Inflammatory macrophage treated with lipopolysaccharide for 1 hour (primary cell): ENCODE measurements at regions not wholly inside any gene's neighbourhood (a gene's known extent, or its start where the extent isn't known, plus 50 kb on each side); places are given as distances from the start of the nearest gene placed in this dataset.
"Not testable (repeated sequence)": the region's sequence is repeated elsewhere in the genome, so short reads cannot be mapped to it uniquely, and the experiment has no call there.

Experiments
- DNase-seq, 2 donors: peaks; one replicate each; pipeline ENCODE4 v3.0.0-alpha.2; 2020 to 2022

- DNase-seq: no peak
Measured at GRCh38 chrX:109782994-109783700, 50.1 kb upstream of the ACSL4 start.

- no peak for DNase-seq
Measured at GRCh38 chrX:109783701-109784079, 50.6 kb upstream of the ACSL4 start.

GRCh38 chrX:109785053-109785452 is 52.0 kb upstream of the ACSL4 start:
- DNase-seq: no peak

- not testable (repeated sequence) for DNase-seq
Measured at GRCh38 chrX:109790511-109790910, 57.5 kb upstream of the ACSL4 start.

- no peak for DNase-seq
Measured at GRCh38 chrX:109793191-109793590, 60.1 kb upstream of the ACSL4 start.

GRCh38 chrX:109795682-109796081 is 62.6 kb upstream of the ACSL4 start:
- DNase-seq: no peak

GRCh38 chrX:109797311-109797975 is 64.4 kb upstream of the ACSL4 start:
- DNase-seq: no peak

- DNase-seq: no peak
Measured at GRCh38 chrX:109812236-109812635, 79.2 kb upstream of the ACSL4 start.

- no peak for DNase-seq
Measured at GRCh38 chrX:109813236-109813635, 80.2 kb upstream of the ACSL4 start.

GRCh38 chrX:109818976-109819375 is 85.9 kb upstream of the ACSL4 start:
- DNase-seq: no peak

- no peak for DNase-seq
Measured at GRCh38 chrX:109822861-109823260, 89.8 kb upstream of the ACSL4 start.

GRCh38 chrX:109826954-109827708 is 94.1 kb upstream of the ACSL4 start:
- DNase-seq: no peak

- DNase-seq: no peak
Measured at GRCh38 chrX:109827772-109828171, 94.7 kb upstream of the ACSL4 start.

- DNase-seq: no peak
Measured at GRCh38 chrX:109830157-109830703, 97.2 kb upstream of the ACSL4 start.

GRCh38 chrX:109830704-109831206 is 97.7 kb upstream of the ACSL4 start:
- DNase-seq: peak; percentile 69 to 91

- no peak for DNase-seq
Measured at GRCh38 chrX:109831326-109831985, 98.4 kb upstream of the ACSL4 start.

- DNase-seq: peak; percentile 59 to 82
Measured at GRCh38 chrX:109839694-109840567, 106.9 kb upstream of the ACSL4 start.

GRCh38 chrX:109840585-109840984 is 107.5 kb upstream of the ACSL4 start:
- peak; percentile 75 to 94 for DNase-seq

- no peak for DNase-seq
Measured at GRCh38 chrX:109841257-109841656, 108.2 kb upstream of the ACSL4 start.

- DNase-seq: no peak
Measured at GRCh38 chrX:109841869-109842579, 109.0 kb upstream of the ACSL4 start.

GRCh38 chrX:109842611-109843010 is 109.6 kb upstream of the ACSL4 start:
- DNase-seq: no peak
